GM18870 (cell line): ENCODE measurements at regions not wholly inside any gene's neighbourhood (a gene's known extent, or its start where the extent isn't known, plus 50 kb on each side); places are given as distances from the start of the nearest gene placed in this dataset.

Experiments
- ATAC-seq: cut with Tn5 transposase; IDR thresholded peaks from one replicate; pipeline ENCODE4 v1.9.1; 2021; ENCODE audit warnings: moderate library complexity; ENCODE audit not compliant: unreplicated experiment

DNA sequence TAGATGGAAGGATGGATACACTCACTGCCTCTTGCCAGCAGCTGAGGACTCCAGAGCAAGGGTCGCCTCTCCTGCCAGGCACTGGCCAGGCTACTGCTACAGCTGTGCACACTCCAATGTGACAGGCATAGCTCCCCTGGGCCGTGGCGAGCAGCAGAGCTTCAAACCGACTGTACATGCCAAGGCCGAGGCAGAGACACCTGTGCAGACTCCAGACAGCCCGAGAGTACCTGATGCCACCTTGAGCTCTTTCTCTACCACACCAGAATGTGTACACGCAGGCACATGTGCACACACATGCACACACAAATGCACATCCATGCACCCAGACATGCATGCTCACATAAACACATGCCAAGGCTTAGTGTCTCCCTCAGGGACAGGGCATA, 508.3 kb upstream of the MYT1L start:
- ATAC-seq, result no peak

DNA sequence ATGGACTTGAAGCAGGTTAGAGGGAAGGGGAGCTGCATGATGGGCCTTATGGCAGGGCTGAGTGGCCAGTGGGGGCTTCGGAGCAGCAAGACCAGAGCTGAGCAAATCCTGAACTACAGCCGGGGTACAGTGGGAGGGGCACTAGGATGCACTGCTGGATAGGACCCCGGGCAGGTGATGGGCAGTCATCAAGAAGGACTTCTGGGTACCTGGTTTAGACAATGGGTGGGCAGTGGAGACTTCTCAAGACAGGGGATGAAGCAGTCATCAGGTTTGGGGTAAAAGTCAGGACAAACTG, 507.4 kb upstream of the MYT1L start:
- ATAC-seq, result no peak

DNA sequence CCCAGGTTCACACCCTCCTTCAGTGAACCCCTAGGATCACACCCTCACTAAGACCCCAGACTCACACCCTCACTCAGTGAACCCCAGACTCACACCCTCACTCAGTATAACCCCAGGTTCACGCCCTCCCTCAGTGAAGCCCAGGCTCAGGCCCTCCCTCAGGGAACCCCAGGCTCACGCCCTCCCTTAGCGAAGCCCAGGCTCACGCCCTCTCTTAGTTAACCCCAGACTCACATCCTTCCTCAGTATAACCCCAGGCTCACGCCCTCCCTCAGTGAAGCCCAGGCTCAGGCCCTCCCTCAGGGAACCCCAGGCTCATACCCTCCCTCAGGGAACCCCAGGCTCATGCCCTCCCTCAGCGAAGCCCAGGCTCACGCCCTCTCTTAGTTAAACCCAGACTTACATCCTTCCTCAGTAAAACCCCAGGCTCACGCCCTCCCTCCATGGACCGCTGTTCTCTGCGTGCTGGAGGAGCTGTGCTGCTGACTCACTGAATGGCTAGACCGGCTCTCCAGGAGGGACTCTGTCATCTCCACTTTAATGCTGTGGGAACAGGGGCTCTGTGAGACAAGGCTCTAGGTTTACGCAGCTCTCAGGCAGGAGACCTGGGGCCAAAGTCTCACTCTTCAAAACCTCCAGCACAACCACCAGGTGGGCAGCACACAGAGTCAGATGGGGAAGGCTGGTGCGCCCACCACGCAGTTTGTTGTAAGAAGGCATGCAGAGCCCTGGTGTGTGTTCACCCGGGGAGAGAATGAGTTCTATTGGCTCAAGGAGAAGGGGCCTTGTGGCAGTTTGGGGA, 506.9 kb upstream of the MYT1L start:
- no peak for ATAC-seq

- no peak for ATAC-seq
Measured at GRCh38 chr2:2836343-2837070, 505.4 kb upstream of the MYT1L start.

GRCh38 chr2:2834516-2835254, 503.6 kb upstream of the MYT1L start:
- no peak for ATAC-seq

GRCh38 chr2:2834105-2834504, 503.0 kb upstream of the MYT1L start:
- ATAC-seq, result no peak

GRCh38 chr2:2832657-2833056, 501.6 kb upstream of the MYT1L start:
- ATAC-seq, result no peak

DNA sequence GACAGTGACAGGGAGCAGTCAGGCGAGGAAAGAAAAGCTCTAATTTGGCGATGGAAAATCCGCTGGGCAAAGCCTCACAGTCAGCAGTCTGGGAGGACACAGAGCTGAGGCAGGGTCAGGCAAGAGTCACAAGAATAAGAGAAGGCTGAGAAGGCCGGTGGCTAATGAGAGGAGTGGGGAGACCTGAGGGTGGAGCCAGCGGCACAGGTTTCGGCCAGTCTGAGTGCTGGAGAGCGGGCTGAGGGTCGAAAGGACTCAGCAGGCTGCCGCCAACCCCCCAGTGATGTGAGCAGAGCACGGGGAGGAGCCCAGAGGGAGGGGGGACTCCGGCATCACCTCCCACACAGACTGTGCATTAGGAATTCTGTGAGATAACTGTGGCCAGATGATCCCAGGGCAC, 500.6 kb upstream of the MYT1L start:
- no peak for ATAC-seq

- no peak for ATAC-seq
Measured at GRCh38 chr2:2830576-2830975, 499.5 kb upstream of the MYT1L start.

- ATAC-seq, result no peak
Measured at GRCh38 chr2:2828774-2829368, 497.8 kb upstream of the MYT1L start.

DNA sequence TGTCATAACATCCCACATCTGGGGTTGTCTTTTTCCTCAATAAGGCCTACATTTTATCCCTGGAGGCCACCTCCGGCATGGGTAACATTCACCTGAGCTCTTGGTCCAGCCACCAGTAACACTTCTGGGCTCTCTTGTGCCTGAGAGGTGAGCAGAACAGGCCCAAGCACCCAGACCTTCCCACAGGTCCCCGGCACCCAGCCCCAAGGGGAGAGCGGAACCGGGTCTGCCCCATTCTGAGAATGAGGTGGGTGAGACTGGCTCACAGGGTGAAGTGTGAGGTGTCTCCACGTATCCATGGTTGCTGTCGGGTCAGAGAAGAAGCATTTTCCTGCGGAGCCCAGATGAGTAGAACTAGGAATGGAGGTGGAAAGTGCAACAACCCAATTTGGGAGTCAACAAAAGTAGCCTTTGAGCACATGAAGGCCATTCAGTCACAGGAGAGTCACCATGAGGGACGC, 496.7 kb upstream of the MYT1L start:
- ATAC-seq, result no peak

- no peak for ATAC-seq
Measured at GRCh38 chr2:2827046-2827636, 496.1 kb upstream of the MYT1L start.

GRCh38 chr2:2826621-2827020, 495.5 kb upstream of the MYT1L start:
- ATAC-seq, result no peak

- ATAC-seq, result no peak
Measured at GRCh38 chr2:2826209-2826551, 495.1 kb upstream of the MYT1L start.

DNA sequence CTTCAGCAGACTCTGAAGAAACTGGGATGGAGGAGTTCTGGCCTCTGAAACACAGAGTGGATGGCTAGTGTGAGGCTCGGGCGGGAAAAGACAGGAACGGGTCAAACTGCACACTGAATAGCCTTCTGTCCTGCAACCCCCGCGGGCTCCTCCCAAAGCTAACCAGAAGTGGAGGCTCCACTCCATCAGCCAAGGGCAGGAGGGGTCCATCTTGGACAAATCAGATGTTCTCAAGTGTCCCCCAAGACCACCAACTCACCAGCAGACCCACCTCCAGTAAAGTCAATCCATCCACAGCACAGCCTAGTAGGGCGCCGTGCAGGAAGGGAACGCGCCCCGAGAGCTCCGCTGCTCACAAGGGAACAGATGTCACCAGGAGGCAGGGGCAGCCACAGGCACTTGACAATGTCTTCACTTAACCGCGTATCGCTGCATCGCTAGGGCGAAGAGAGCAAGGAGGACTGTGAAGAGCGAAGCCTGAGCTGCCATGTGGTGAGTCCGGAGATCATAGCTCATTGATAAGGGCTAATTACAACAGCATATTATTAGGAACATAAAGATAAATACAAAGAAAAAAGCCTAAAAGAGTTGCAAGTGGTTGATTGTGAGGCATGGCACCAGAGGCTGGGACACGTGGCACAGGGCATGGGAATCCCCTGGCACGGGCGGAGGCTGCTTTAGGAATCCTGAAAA, 494.6 kb upstream of the MYT1L start:
- no peak for ATAC-seq

- no peak for ATAC-seq
Measured at GRCh38 chr2:2825062-2825461, 494.0 kb upstream of the MYT1L start.

DNA sequence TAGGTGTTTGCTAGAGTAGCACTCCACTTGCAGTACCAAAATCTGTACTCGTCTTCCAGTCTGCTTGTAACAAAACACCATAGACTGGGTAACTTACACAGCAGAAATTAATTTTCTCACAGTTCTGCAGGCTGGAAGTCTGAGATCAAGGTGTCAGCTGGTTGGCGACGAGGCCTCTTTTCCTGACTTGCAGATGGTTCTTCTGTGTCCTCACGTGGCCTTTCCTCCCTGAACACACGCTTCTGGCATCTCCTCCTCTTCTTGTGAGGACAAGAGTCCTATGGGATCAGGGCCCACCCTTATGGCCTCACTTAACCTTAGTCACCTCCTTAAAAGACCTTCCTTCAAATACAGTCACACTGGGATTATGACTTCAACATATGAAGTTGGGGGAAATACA, 493.5 kb upstream of the MYT1L start:
- no peak for ATAC-seq

DNA sequence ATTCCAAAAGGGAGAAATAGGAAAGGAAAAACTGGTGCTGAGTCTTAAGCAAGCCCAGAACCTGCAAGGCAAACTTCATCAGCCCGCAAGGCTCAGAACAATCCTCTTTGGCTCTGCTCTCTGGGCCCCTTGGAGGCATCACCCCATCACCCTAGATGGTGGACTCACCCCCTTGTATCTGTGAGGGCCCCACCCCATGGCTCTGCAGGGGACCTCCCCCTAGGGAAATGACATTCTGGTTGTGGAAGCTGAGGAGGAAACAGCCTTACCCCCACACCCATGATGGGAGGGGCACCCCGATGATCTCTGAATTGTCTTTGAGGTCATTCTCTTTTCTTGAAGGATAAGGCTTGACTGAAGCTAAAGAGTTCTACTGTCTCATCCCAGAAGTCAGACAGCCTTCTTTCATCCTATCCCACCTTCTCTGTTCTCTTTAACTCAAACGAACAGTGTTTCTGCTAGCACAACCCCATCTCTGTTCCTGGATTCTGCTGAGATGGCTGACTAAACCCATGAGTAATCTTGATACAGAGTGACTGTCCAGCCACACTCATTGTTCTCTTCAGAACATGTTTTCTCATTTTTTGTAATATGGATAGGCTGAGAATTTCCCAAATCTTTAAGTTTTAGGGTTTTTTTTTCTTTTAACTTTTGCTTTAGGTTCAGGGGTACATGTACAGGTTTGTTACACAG, 492.1 kb upstream of the MYT1L start:
- no peak for ATAC-seq

GRCh38 chr2:2822143-2822542, 491.1 kb upstream of the MYT1L start:
- no peak for ATAC-seq

DNA sequence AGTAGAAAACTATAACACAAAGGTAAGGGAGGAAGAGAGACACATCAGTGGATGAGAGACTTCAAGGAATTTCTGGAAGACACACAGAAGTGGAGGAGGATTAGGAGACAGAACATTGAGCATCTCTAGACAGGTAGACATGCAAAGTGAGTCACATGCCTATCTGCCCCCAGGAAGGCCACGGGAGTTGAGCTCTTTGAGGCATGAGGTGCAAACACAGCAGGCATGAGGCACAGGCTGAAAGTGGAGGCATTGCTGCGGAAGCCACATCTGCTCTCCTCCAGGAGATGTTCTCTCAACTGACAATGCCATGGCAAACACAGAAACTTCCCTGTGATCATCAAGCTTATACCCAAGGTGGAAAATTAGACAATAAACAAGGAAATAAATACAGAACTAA, 481.6 kb upstream of the MYT1L start:
- ATAC-seq, result no peak
